Embryonic facial prominence (tissue), 1 donor: ENCODE measurements at regions not wholly inside any gene's neighbourhood (a gene's known extent, or its start where the extent isn't known, plus 50 kb on each side); places are given as distances from the start of the nearest gene placed in this dataset.

Experiments used
- DNase-seq: peaks from one replicate; pipeline ENCODE4 v3.0.0-alpha.2; 2016; ENCODE audit errors: extremely low spot score

DNA sequence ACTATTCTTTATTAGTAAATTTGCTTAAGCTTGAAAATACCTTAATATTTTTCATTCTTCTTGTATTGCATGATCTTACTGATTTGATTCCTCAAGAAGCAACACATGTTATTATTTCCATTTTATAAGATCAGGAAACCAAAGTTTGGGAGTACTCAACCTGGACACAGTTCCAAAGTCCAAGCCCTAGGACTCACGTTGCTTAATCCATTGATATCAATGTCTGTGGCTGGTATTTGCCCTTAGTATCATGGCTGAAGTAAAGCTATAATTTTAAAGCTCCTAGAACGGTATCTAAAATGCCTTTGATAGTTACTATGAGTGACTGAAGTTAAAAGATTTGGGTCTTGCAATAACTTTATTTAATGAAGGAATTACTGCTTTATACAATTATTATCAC, 1045.3 kb downstream of the TUSC7 start:
- DNase-seq, result no peak

DNA sequence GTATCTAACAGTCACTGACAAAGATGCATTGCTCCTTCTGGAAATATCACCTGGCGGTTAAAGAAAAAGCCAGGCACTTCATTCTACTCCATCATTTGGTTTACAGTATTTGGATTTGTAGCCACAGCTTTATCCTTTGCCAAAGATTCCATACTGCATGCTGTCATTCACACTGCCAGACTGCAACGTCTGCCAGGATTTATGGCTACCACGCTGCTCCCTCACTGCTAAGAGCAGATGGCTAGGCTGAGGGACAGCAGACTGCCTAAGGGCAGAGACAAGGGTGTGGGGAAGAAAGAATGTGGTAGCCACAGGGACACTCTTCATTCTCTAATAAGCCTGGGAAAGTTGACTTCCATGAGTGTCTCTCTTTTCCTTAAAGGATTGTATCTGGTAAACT, 1047.0 kb downstream of the TUSC7 start:
- no peak for DNase-seq

DNA sequence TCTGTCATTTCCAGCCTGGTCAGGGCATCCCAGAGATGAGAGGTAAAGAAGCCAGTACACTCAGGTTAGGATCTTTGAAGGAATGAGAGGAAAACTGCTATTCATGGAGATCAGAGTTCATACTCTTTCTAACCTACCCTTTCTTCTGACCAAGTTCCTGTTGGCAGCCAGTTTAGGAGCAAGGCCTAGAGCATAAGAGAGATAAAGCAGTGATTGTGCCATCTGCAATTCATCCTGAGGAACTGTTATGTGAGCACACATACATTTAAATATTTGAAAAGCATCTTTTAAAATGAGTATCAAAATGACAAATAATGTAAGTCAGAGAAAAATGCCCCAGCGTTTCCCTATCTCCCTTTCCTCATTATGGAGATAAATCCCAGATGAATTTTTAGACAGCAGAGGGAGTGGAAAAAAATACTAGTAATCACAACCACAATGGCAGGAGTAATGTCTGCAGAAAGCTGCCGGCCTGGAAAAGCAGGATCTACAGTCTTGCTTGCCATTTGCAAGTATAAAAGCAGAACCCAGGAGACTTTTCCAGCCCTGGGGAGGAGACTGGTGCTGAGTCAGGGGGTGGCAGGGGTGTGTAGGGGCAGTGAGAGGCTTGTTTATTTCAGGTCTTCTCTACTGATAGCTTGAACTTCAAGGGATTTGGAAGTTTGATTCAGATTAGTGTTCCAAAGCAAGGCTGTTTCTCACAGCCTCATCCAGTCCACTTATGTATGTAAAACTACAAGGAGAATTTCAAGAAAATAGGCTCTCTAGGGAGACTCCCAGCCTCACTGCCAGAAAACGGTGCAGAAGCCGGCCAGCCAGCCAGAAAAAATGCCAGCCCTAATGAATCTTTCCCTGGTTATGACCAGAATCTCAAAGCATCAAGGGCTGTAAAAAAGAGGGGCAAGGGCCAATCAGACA, 1052.4 kb downstream of the TUSC7 start:
- DNase-seq, result no peak

DNA sequence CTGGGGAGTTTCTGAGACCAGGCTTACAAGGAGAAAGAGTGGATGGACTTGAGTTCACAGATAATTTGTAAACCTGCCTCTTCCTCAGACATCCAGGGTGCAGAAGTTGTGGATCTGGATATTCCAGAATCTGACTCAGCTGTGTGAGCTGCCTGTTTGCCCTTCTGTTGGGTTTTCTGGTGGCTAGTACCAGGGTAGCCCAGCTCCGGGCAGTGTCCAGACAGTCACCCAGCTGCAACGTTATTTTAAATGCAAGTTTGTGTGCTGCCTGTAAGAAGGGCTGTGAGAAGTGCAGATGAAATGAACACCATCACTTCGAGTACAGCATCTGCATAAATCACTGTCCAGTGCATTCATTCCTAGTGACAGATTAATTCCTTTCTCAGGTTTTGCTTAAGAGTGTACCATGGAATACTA, 1053.0 kb downstream of the TUSC7 start:
- DNase-seq, result no peak

DNA sequence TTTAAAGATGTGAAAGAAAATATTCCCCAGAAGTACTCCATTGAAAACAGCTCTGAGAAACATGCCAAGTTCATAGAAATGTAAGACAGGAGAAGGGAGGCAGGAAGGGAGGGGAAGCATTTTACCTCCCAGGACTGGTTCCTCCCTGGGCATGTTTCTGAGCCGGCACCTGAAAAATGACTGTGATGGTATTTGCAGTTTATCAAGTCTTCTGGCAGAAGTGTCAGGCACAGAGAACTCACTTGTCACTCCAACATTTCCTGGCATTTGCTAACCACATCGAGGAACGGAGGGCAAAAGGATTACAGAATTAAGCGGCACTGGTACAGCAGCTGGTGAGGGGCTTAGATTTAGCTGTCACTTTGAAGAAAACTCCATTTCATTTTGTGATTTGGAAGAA, 1054.0 kb downstream of the TUSC7 start:
- no peak for DNase-seq

DNA sequence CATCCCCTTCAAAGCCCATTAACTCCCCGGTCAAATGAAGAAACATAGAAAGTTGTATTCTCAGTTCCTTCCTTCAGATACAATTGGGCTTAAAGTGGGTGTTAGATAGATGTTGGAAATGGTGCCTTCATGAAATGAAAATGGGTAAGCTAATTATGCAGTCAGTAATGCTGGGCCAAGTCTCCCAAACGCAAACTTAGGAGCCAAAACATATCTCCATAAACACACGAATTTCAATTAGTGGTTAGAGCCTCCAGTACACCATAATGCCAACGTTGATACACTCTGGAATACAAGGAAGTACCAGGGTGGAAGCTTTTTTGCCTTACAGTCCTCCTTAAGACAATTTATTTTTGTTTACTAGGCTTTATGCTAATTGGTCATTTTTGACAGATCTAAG, 1059.0 kb downstream of the TUSC7 start:
- no peak for DNase-seq

DNA sequence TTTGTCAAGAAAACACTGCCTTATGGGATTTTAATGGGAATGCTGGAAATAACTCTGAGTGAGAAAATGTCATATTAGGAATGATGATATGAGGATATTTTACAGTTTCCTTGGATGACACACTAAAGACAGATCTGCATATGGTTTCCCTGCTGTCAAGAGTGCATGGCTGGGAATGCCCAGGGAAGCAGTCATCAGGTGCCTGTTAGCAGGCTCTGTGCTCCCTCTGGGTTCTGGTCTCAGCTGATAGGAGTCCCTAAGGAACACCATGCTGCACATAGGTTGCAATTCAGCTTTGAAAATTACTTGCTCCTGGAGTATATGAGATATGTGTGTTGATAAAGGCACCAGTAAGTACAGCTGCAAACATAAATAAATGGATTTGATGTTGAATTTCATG, 1064.6 kb downstream of the TUSC7 start:
- no peak for DNase-seq

DNA sequence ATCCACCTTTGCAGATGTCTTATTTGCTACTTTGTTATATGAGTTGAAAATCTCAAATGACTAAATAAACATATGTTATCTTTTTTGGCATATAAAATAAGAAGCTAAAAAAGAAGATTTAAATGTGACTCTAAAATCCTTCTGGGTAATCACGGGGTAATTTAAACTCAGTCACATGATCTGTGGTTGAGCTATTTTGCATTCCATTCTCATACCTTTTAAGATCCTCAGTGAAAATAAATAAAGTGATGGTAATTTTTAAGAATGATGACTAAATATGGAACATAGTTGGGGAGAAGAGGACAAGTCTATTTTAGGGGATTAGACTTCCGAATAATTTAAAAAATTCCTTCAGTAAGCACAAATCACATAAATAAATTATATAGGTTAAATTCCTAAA, 1076.8 kb downstream of the TUSC7 start:
- DNase-seq, result no peak

DNA sequence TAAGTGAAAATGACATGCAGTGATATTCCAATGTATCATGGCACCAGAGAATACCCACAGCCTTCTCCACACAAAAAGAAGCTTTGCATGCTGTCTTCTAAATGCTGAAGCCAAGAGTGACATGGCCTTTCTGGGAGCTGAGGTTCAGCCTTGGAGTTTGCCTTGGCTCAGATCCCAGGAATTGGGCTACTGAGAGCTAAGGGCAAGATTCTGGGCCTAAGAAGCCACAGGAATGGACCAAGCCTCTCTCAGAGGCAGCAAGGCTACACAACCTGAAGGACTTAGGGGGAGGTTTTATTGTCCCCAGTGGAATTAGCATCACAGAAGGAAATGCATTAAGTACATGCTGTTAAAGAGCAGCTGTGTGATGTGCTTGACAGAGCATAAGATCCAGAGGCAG, 1078.5 kb downstream of the TUSC7 start:
- no peak for DNase-seq

DNA sequence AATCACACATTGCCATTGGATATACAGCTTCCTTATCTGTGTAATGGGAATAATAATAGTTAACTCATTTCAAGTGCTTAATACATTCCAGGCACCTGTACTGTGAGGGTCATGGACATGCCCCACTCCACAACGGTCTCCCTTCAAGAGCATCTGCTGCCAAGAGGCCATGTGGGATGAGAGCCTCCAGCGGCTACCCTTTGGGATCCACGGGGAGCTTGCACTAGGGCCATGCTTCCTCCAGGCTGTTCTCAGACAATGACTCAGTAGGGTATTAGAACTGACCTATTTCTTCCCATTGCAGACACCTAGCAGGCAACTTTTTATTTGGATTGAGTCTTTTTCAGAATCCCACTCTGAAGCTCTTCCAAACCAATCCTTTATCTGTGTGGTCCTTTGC, 1078.9 kb downstream of the TUSC7 start:
- no peak for DNase-seq

DNA sequence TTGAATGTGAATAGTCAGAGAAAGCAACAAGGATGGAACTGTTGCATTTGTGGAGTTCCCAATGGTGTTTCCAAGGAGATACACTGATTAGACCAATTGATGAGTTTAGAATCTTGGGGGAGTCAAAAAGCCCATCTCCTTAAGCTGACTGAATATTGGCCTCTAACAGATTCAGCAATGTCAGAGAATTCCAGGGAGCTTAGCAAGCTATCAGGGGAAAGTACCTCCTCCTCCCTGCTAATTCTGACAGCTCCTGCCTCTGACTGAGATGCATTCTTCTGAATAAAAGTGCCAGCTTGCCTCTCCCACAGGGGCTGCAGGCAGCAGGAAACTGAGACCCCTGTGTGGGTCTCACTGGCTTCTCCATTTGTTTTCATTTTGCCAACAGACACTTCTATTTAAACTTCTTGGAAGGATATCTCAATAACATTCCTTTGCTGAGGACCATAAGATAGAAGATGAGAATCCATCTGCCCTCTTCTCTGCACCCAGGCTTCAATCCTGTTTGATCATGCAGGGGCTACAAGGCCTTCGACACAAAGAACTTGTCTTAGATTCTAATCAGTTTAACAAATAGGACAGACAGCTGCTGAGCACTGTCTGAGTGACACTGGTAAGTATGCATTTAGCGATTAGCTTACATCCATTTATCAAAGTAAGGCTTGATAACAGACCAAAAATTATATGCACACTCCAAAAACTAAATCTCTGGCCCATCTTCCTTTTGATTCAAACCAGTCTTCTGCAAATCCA, 1080.8 kb downstream of the TUSC7 start:
- DNase-seq, result no peak

DNA sequence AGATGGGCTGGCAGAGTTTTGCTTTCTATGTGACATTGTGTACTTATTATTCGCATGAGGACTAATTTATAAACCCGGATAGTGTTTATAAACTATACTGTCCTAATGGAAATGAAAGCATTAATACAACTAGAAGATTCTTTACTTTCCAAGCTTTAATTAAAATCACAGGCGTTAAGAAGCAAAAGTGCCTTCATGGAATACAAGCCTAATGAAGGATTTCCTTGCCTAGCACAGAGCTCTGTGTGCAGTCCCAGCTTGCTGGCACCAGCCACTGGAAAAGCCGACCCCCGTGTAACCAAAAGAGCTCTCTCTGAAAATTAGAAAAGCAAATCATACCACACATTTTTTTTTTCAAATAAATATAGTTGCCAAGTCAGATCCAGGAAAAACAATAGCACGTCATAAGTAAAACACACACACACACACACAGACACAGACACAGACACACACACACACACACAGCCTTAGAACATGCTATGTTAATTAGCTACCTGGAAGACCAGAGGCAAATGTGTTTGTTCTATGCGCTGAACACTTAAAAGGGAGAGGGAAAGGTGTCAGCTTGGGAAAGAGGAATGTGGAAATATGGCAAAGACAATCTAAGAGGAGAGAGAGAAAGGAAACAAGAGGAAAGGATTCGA, 1084.2 kb downstream of the TUSC7 start:
- no peak for DNase-seq

DNA sequence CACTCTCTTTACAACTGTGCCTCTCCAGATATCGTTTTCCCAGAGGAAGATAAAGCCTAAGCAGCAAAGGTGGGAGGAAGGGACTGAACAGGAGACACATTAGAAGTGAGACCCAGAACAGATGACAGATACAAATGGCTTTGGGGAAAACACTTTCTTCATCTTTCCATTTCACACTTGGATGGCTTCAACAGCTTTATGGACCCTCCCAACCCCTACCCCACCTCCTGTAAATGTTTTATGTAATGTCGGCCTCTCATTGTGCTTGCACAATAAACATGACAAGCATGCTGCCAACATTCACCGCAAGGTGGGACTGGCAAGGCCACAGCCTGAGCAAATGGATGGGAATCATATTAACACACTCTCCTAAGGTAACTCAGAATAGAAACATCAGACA, 1088.6 kb downstream of the TUSC7 start:
- DNase-seq, result no peak

DNA sequence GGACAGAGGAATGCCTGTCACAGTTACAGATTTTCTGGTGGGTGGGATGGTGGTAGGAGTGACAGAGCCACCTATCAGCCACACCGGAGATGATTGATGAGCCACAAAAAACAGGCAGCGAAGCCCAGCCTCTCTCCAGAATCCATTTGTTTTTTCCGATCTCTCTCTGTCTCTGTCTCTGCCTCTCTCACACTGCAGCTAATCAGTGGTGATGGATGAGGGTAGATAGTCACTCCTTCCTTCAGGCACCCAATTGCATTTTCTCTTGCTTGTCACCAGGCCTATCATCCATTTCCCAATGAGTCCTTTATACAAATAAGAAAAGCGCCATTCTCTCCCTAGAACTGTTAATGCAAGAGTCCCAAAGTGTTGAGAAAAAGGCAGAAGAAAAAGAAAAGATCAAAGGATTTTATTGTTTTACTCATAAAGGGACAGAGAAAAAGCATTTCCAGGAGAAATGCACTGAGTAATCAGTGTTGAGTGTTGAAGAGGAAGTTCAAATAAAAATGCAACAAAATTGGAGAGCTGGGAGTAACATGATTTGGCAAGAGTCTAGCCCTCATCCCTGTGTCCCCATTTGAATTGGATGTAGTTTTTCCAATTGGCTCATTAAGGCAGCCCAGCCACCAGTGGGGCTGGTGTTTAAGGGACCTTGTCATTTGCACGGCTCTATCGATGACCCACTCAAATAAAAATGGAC, 1089.3 kb downstream of the TUSC7 start:
- DNase-seq, result no peak

DNA sequence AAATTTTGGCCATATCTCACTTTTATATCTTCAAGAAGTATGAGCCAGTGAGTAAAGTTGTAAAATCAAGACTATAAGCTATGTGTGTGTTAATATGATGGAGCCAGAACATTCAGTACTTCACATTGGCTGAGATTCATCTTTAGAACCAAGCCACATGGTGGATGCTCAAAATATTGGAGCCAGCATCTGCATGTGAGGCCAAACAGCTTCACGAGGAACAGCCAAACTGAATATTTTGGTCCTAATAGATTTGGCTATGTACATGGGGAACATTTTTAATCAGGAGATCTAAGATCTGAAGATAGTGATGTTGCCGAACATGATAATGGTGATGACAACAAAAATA, 1089.8 kb downstream of the TUSC7 start:
- DNase-seq, result no peak

DNA sequence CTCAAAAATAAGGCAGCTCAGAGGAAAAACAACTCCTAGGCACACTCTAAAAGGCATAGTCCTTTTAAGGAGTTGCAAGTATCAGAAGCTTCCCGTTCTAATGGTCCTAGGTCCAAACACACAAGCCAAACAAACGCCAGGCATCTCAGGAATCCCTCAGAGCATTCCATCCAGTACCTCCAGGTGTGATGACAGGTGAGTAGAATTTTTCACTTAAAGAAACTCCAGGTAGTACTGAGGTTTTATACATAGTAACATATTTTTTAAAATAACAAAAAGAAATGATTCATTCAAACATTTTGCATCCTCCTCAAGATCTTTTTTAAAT, 1092.3 kb downstream of the TUSC7 start:
- no peak for DNase-seq

DNA sequence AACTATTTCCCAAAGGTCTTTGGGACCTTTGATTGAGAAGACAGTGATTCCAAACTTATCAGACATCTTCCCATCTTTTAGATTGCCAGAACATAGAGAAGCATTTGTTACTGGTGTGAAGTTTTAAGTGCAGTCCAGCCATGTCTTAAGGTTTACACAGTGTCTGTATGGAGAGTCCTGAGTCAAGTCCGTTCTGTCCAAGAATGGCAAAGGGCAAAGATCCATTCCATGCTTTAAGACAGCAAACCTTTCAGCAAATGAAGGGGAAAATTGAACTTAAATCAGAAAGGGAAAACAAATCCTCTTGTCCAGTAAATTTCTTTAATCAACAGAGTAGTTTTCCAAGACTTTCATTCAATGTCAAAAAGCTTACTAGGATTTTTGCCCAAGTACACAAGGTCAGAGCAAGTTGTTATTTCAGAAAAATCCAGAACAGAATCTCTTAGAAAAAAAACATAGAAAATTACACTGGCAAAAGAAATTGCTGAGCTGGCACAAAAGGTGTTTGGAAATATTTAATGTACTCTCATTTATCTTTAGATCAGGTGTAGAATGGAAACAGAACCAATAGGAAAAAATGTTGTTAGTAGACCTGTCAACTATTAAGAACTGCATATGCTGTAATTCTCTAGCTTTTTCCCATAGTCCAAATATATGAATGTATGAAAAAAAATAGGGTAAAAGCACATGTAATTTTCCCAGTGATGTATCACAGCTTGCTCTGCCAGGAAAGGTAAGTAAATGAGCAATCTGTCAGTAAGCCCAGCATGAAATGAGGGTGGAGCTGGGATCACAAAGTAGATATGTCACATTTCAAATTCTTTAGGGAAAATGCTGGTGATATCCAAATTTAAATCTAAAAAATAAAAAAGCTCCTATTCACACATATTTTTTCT, 1099.9 kb downstream of the TUSC7 start:
- no peak for DNase-seq

DNA sequence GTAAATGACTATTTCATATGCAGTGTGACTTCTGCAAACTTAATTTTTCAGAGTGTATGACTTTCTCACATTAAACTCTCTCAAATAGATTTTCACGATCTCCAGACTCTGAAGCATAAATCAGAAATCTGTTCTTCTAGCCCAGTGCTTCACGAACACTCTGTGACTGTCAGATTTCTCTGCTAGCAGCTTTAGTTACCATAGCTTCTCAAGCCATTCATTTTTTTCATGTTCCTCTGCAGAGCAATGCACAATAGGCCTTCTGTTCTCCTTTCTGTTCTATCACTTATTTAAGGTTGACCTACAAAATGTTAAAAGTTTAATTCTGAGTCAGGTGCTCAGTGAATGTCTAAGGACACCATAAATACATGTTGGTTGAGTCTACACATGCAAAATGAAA, 1102.2 kb downstream of the TUSC7 start:
- DNase-seq, result no peak

DNA sequence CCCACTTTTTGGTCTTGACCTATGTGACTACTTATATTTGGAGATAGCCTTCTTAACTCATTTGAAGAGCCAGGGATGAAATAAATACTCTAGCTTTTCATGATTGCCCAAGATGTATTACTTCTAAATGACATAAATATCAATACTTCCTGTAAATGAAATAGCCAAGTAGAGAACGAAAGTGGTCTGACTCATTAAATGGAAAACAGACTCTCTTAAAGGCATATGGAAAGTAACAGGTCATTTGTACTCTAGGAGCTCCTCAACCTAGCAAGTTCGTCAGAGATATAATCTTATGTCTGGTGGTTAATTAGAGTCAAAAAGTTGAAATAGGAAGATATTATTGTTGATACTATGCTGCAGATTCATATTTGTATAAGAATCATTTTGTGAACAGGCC, 1105.4 kb downstream of the TUSC7 start:
- no peak for DNase-seq

DNA sequence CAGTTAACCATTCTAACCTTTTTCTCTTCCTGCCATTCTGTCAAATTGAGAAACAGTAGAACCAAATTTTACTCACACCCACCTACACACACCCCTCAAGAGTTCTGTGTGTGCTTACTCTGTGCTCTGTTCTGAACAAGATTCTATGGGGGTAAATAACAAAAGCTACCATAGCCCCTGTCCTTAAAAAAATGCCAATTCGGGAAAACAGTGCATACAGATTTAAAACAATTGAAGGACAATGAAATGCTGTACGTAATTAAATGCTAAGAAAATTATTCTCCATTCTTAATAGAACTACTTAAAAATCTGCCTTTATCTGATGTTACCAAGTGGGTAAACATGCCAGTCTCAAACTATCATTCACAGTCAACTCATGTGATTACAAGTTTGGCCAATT, 1107.5 kb downstream of the TUSC7 start:
- no peak for DNase-seq

DNA sequence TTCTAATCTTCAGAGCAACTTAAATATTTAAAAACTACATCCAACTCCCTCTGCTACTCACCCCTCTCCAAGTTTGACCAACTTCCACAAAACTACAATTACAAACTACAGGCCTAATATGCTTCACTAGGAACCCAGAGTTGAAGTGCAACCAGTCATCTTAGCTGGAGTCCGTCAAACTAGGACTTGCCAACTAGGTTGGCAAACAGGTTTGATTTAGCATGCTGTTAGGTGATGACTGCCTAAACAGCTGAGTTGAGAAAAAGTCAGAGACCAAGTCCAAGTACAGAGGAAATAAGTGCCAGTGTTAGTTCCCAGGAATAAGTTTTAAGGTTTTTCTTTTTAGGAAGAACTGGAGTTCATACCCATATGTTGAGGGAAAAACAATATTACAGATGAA, 1109.0 kb downstream of the TUSC7 start:
- no peak for DNase-seq
